ENCODE measurements at regions not wholly inside any gene's neighbourhood (a gene's known extent, or its start where the extent isn't known, plus 50 kb on each side); places are given as distances from the start of the nearest gene placed in this dataset.

- TF ChIP-seq HLTF (IDR thresholded peaks at IDR 0.05) (no peak), YY1 (IDR thresholded peaks at IDR 0.05; ENCODE audit: borderline replicate concordance in 1 of 3, control insufficient read depth in 1 of 3, extremely low read depth in 1 of 3, insufficient read depth in 3 of 3, insufficient read length in 1 of 3, insufficient replicate concordance in 2 of 3, low read depth in 1 of 3, low read length in 2 of 3) (no peak), KLF1 (tag; IDR thresholded peaks at IDR 0.05) (no peak), ZNF551 (CRISPR knock-in tag; IDR thresholded peaks at IDR 0.05) (no peak)
- in situ Hi-C loops (cut with MboI) = no loop called here
- Histone ChIP-seq H3K27ac (ENCODE audit: extremely low read depth, low read depth, low read length) (no peak overlapping the region), H3K36me3 (ENCODE audit: control insufficient read depth, insufficient read depth, low read length) (no peaks in the 10 kb centered on the region), H2AFZ (ENCODE audit: low read depth, low read length) (no peak overlapping the region), H3K9ac (ENCODE audit: insufficient read depth in 1 of 2, low read depth in 2 of 2, low read length in 2 of 2) (no peak overlapping the region), H3K4me3 (no peak overlapping the region), H3K79me2 (ENCODE audit: control insufficient read depth, insufficient read depth, low read length) (no peaks in the 10 kb centered on the region), H3K9me1 (ENCODE audit: control insufficient read depth, insufficient read depth, low read length) (no peaks in the 10 kb centered on the region), H3K4me1 (replicated peaks in 1 of 2; ENCODE audit: control insufficient read depth in 2 of 2, insufficient read depth in 2 of 2, low read length in 2 of 2) (no peaks in the 10 kb centered on the region), H3K4me2 (ENCODE audit: insufficient read depth, low read length) (no peak overlapping the region), H4K20me1 (replicated peaks; ENCODE audit: control insufficient read depth, insufficient read depth, low read length) (no peaks in the 10 kb centered on the region), H3K9me3 (replicated peaks; ENCODE audit: control insufficient read depth, insufficient read depth, low read depth, low read length) (no peaks in the 10 kb centered on the region), H3K27me3 (ENCODE audit: control insufficient read depth in 2 of 2, insufficient read depth in 2 of 2, low read length in 2 of 2) (no peaks in the 10 kb centered on the region)
- DNase-seq (ENCODE audit: extremely low read depth in 1 of 4, low spot score in 3 of 4) (no peak), ATAC-seq (no peak), FAIRE-seq (no peak)
- WGBS (ENCODE audit: insufficient coverage, low coverage, missing lambda C conversion rate) = 0% methylated on average over 1 of the region's 1 CpG
- CTCF ChIA-PET (ENCODE audit: low intra/inter-chr PET ratio) = no interaction called here
- BruUV-seq (replicated peaks) = no TSS peak
- POLR2A ChIA-PET = no interaction called here
- intact Hi-C loops (cut with micrococcal nuclease) = no loop called here
Measured at GRCh38 chr4:119733431-119733830, 104.8 kb upstream of the PDE5A start.

DNA sequence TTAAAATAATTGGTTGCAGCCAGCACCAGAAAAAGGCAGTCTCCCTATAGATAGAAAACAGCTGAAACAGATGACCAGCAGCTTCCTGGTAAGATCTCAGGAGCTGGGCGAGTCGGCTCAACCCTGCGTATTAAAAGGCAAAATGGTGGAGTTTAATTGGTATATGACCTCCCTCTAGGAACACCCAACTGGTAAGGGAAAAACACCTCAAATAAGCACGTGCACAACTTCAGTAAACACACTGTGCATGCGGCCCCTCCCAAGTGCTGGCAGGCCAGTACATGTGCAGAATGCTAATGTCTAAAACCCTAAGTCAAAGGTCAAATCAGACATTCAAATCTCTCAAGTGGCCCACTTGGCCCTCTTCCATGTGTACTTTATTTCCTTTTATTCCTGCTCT, 103.2 kb upstream of the PDE5A start:
- Histone ChIP-seq H3K9me3 (replicated peaks; ENCODE audit: control insufficient read depth, insufficient read depth, low read depth, low read length) (no peaks in the 10 kb centered on the region), H3K27me3 (ENCODE audit: control insufficient read depth in 2 of 2, insufficient read depth in 2 of 2, low read length in 2 of 2) (no peaks in the 10 kb centered on the region), H3K27ac (ENCODE audit: extremely low read depth, low read depth, low read length) (no peak overlapping the region), H3K4me1 (replicated peaks in 1 of 2; ENCODE audit: control insufficient read depth in 2 of 2, insufficient read depth in 2 of 2, low read length in 2 of 2) (no peaks in the 10 kb centered on the region), H3K4me3 (no peak overlapping the region), H3K9me1 (ENCODE audit: control insufficient read depth, insufficient read depth, low read length) (no peaks in the 10 kb centered on the region), H4K20me1 (replicated peaks; ENCODE audit: control insufficient read depth, insufficient read depth, low read length) (no peaks in the 10 kb centered on the region), H3K4me2 (ENCODE audit: insufficient read depth, low read length) (no peak overlapping the region), H3K9ac (ENCODE audit: insufficient read depth in 1 of 2, low read depth in 2 of 2, low read length in 2 of 2) (no peak overlapping the region), H3K79me2 (ENCODE audit: control insufficient read depth, insufficient read depth, low read length) (no peaks in the 10 kb centered on the region), H3K36me3 (ENCODE audit: control insufficient read depth, insufficient read depth, low read length) (no peaks in the 10 kb centered on the region), H2AFZ (ENCODE audit: low read depth, low read length) (no peak overlapping the region)
- in situ Hi-C loops (cut with MboI) (no loop called here), intact Hi-C loops (cut with micrococcal nuclease) (no loop called here)
- ChIA-PET POLR2A (no interaction called here), CTCF (ENCODE audit: low intra/inter-chr PET ratio) (no interaction called here)
- WGBS (ENCODE audit: insufficient coverage, low coverage, missing lambda C conversion rate) = 2% methylated on average over 5 of the region's 5 CpGs
- no TSS peak for BruUV-seq (replicated peaks)
- ATAC-seq (no peak), FAIRE-seq (no peak), DNase-seq (ENCODE audit: extremely low read depth in 1 of 4, low spot score in 3 of 4) (no peak)
- TF ChIP-seq ATF1 (CRISPR knock-in tag; IDR thresholded peaks at IDR 0.05) (no peak), ATF1 (tag; IDR thresholded peaks at IDR 0.05) (no peak), ASH1L (IDR thresholded peaks at IDR 0.05; ENCODE audit: borderline replicate concordance, low read depth, partially characterized antibody) (no peak), BRF2 (IDR thresholded peaks at IDR 0.05; ENCODE audit: borderline replicate concordance, insufficient read depth, insufficient read length) (no peak)

All from K562 (cell line).